K562 (cell line): ENCODE measurements at regions not wholly inside any gene's neighbourhood (a gene's known extent, or its start where the extent isn't known, plus 50 kb on each side); places are given as distances from the start of the nearest gene placed in this dataset.

Experiments
- ATAC-seq: fragments of 200-7000 bp; cut with Tn5 transposase; 3 replicates; pipeline ENCODE4 v1.9.1; 2020; ENCODE audit warnings: moderate library complexity
- BruUV-seq: library from RNA; stranded (reverse); fragments of 400-500 nt; replicated peaks from 2 replicates; lab custom pipeline; 2021; lab: Mats Ljungman, UMichigan
- CTCF ChIA-PET: fragments of 300-600 bp; formaldehyde crosslinking; extraction: SDS; loops from one replicate; lab custom pipeline; 2021; ENCODE audit warnings: low intra/inter-chr PET ratio; lab: Yijun Ruan, JAX
- POLR2A ChIA-PET: fragments of 300-600, 350-650 bp; sonication (Branson Sonifier 250); formaldehyde crosslinking; extraction: SDS; loops from one replicate; lab custom pipeline; 2021; ENCODE audit warnings: antibody characterized with exemption, inconsistent platforms; lab: Yijun Ruan, JAX
- DNase-seq, 4 experiments: peaks; one replicate each; pipeline versions ENCODE4 v3.0.0 to v3.0.0-alpha.2; 2011 to 2018; ENCODE audit warnings: low spot score in 3 of 4, mixed read lengths in 3 of 4; ENCODE audit errors: extremely low read depth in 1 of 4
- FAIRE-seq: peaks from 2 replicates; lab custom pipeline; 2011; peaks lifted over from hg19 to GRCh38; lab: Jason Lieb, UNC
- H2AFZ ChIP-seq: 2 replicates; pipeline ENCODE4 v1.6.0; 2011; ENCODE audit warnings: low read depth, low read length, control low read depth, inconsistent platforms
- H3K27ac ChIP-seq: fragments of 200-600 bp; 3 replicates; pipeline ENCODE4 v1.8.0; 2011; ENCODE audit warnings: low read depth, mild to moderate bottlenecking, control low read depth, inconsistent platforms, low read length, moderate library complexity, mixed read lengths; ENCODE audit errors: extremely low read depth
- H3K27me3 ChIP-seq, 2 experiments: fragments of 300-600 bp in 1 of 2; 2 replicates in 1 of 2; 3 replicates in 1 of 2; pipeline versions ENCODE4 v1.6.0 to v1.8.0; 2011; ENCODE audit warnings: inconsistent platforms in 2 of 2, low read length in 2 of 2, mild to moderate bottlenecking in 1 of 2, mixed read lengths in 1 of 2, moderate library complexity in 1 of 2; ENCODE audit not compliant: control insufficient read depth in 2 of 2, insufficient read depth in 2 of 2
- H3K36me3 ChIP-seq: fragments of 300-600 bp; 3 replicates; pipeline ENCODE4 v1.8.0; 2011; ENCODE audit warnings: mild to moderate bottlenecking, low read length, inconsistent platforms; ENCODE audit not compliant: control insufficient read depth, insufficient read depth
- H3K4me1 ChIP-seq, 2 experiments: fragments of 200-600 bp in 1 of 2; replicated peaks in 1 of 2; 2 replicates in 1 of 2; 3 replicates in 1 of 2; pipeline versions ENCODE4 v1.5.1 to v1.8.0; 2011; ENCODE audit warnings: inconsistent platforms in 2 of 2, low read length in 2 of 2, mild to moderate bottlenecking in 1 of 2, mixed read lengths in 1 of 2, moderate library complexity in 1 of 2; ENCODE audit not compliant: control insufficient read depth in 2 of 2, insufficient read depth in 2 of 2
- H3K4me2 ChIP-seq: 2 replicates; pipeline ENCODE4 v1.6.1; 2011; ENCODE audit warnings: low read length, control low read depth, inconsistent platforms, mixed read lengths; ENCODE audit not compliant: insufficient read depth
- H3K4me3 ChIP-seq: fragments of 200-600 bp; sonication (generic), shearing (Covaris generic); 2 replicates; pipeline ENCODE4 v1.5.1; 2016; ENCODE audit warnings: control low read depth, inconsistent platforms
- H3K79me2 ChIP-seq: fragments of 200-600 bp; 3 replicates; pipeline ENCODE4 v1.8.0; 2011; ENCODE audit warnings: low read length, inconsistent platforms; ENCODE audit not compliant: control insufficient read depth, insufficient read depth
- H3K9ac ChIP-seq, 2 experiments: 2 replicates each; pipeline versions ENCODE4 v1.6.0 to v1.6.1; 2011; ENCODE audit warnings: low read depth in 2 of 2, low read length in 2 of 2, control low read depth in 1 of 2, inconsistent platforms in 1 of 2, mild to moderate bottlenecking in 1 of 2, mixed read lengths in 1 of 2; ENCODE audit not compliant: insufficient read depth in 1 of 2
- H3K9me1 ChIP-seq: one replicate; pipeline ENCODE4 v1.6.0; 2011; ENCODE audit warnings: inconsistent platforms, mild to moderate bottlenecking, low read length, moderate library complexity; ENCODE audit not compliant: control insufficient read depth, insufficient read depth
- H3K9me3 ChIP-seq: replicated peaks from 2 replicates; pipeline ENCODE4 v1.5.1; 2011; ENCODE audit warnings: low read depth, low read length, inconsistent platforms; ENCODE audit not compliant: control insufficient read depth, insufficient read depth
- H4K20me1 ChIP-seq: replicated peaks from 2 replicates; pipeline ENCODE4 v1.6.1; 2011; ENCODE audit warnings: low read length, inconsistent platforms, mixed read lengths; ENCODE audit not compliant: control insufficient read depth, insufficient read depth
- CHD4 ChIP-seq: fragments of 200-600 bp; sonication (generic); IDR thresholded peaks from 3 replicates; pipeline ENCODE4 v1.6.1; 2012; ENCODE audit warnings: low read depth, mild to moderate bottlenecking, mixed read lengths, low read length, inconsistent platforms; ENCODE audit not compliant: insufficient read depth, insufficient replicate concordance, poor library complexity, severe bottlenecking
- HDAC2 ChIP-seq: fragments of 450-650 bp; IDR thresholded peaks from 2 replicates; pipeline ENCODE4 v1.6.1; 2016; ENCODE audit warnings: mild to moderate bottlenecking
- HNRNPH1 ChIP-seq: fragments of 200-400 bp; formaldehyde crosslinking; optimal IDR thresholded peaks from 2 replicates; pipeline ENCODE3; 2017; ENCODE audit warnings: low read depth, mild to moderate bottlenecking, low read length, moderate library complexity
- MITF ChIP-seq: IDR thresholded peaks from 2 replicates; pipeline ENCODE4 v1.6.1; 2014; ENCODE audit warnings: antibody characterized with exemption
- RAD51 ChIP-seq: fragments of 450-650 bp; IDR thresholded peaks from 2 replicates; pipeline ENCODE4 v1.7.1; 2016; ENCODE audit warnings: low read depth, mild to moderate bottlenecking, borderline replicate concordance
- RBM22 ChIP-seq: fragments of 200-400 bp; formaldehyde crosslinking; IDR thresholded peaks from 2 replicates; pipeline ENCODE4 v1.6.1; 2018; ENCODE audit warnings: low read length, low read depth; ENCODE audit not compliant: poor library complexity, severe bottlenecking
- SETDB1 ChIP-seq: IDR thresholded peaks from one replicate; pipeline ENCODE4 v1.6.1; 2012; ENCODE audit warnings: low read length, control low read depth, inconsistent platforms
- SREBF1 ChIP-seq: fragments of 150-350 bp; IDR thresholded peaks from 2 replicates; pipeline ENCODE4 v1.6.1; 2014; ENCODE audit warnings: antibody characterized with exemption, low read depth, low read length, borderline replicate concordance
- TCF7L2 ChIP-seq: fragments of 150-350 bp; IDR thresholded peaks from 2 replicates; pipeline ENCODE4 v1.6.1; 2016; ENCODE audit warnings: low read depth, mild to moderate bottlenecking, low read length, moderate library complexity
- TFAM ChIP-seq: fragments of 250-450 bp; sonication (Bioruptor Pico); conservative IDR thresholded peaks from 2 replicates; pipeline ENCODE4 v1.5.0; 2021; ENCODE audit warnings: mild to moderate bottlenecking, moderate library complexity
- TFE3 ChIP-seq: fragments of 450-650 bp; formaldehyde crosslinking; IDR thresholded peaks from 2 replicates; pipeline ENCODE4 v1.4.0; 2020; ENCODE audit warnings: mild to moderate bottlenecking, mixed read lengths
- ZBTB43 ChIP-seq: sonication (generic); formaldehyde crosslinking; IDR thresholded peaks from 2 replicates; pipeline ENCODE4 v1.8.0; 2023; ENCODE audit warnings: mild to moderate bottlenecking, missing genetic modification reagents
- ZC3H11A ChIP-seq: IDR thresholded peaks from 2 replicates; pipeline ENCODE4 v1.6.1; 2012; ENCODE audit warnings: low read depth, low read length, improper control_type of control experiment
- ZNF518B ChIP-seq: fragments of 250-450 bp; sonication (Bioruptor Pico); IDR thresholded peaks from 2 replicates; pipeline ENCODE4 v1.5.0; 2021; ENCODE audit warnings: mild to moderate bottlenecking, moderate library complexity
- WGBS: fragments of 100-300 bp; shearing (Covaris generic); methylation state at CpG from one replicate; pipeline ENCODE4 v1.1.6; 2016; ENCODE audit warnings: low coverage, mixed read lengths; ENCODE audit not compliant: insufficient coverage; ENCODE audit errors: missing lambda C conversion rate; 5-methylcytosine and 5-hydroxymethylcytosine counted together
- in situ Hi-C: fragments of 300-500 bp; cut with MboI; formaldehyde crosslinking; loops from 4 replicates; pipeline ENCODE4 v1.15.0; 2018; ENCODE audit warnings: inconsistent platforms, mixed read lengths
- intact Hi-C: fragments of 100-400 bp; cut with micrococcal nuclease; formaldehyde crosslinking; loops from 2 replicates; pipeline ENCODE4 v1.14.2; 2022

- TF ChIP-seq CHD4 (no peak), RBM22 (no peak), SETDB1 (no peak), MITF (no peak), RAD51 (no peak), SREBF1 (no peak)
Observed at GRCh38 chr12:13390381-13390861, 193.9 kb downstream of the EMP1 start (continued).

GRCh38 chr12:13387101-13387500 lies 190.6 kb downstream of the EMP1 start:
- FAIRE-seq (no peak), ATAC-seq (no peak), DNase-seq (no peak)
- ChIA-PET POLR2A (interaction anchor here (1.2 kb wide), 1 partner anchor 16 kb away, joined by 4 read pairs; no protein-coding TSS in a partner anchor), CTCF (no interaction called here)
- no TSS peak for BruUV-seq
- Histone ChIP-seq H3K4me2 (no peak overlapping the region), H3K79me2 (no peaks in the 10 kb centered on the region), H2AFZ (no peak overlapping the region), H3K4me1 (no peaks in the 10 kb centered on the region), H3K9me1 (no peaks in the 10 kb centered on the region), H3K27ac (no peak overlapping the region), H3K9ac (no peak overlapping the region), H3K4me3 (no peak overlapping the region), H3K27me3 (no peaks in the 10 kb centered on the region), H3K9me3 (no peaks in the 10 kb centered on the region), H4K20me1 (no peaks in the 10 kb centered on the region), H3K36me3 (no peaks in the 10 kb centered on the region)
- 0% methylated on average over 4 of the region's 6 CpGs for WGBS
- in situ Hi-C loops: no loop called here
- intact Hi-C loops: no loop called here
- TF ChIP-seq TCF7L2: no peak
- TF ChIP-seq ZBTB43 (CRISPR knock-in tag): no peak
- no peak for TF ChIP-seq ZC3H11A
- no peak for TF ChIP-seq HDAC2
- TF ChIP-seq TFAM (CRISPR knock-in tag): no peak
- TF ChIP-seq RBM22: no peak
- TF ChIP-seq ZNF518B: no peak
- no peak for TF ChIP-seq TFE3
- TF ChIP-seq HNRNPH1: no peak
